Calu3 (cell line): ENCODE measurements at regions not wholly inside any gene's neighbourhood (a gene's known extent, or its start where the extent isn't known, plus 50 kb on each side); places are given as distances from the start of the nearest gene placed in this dataset.

Source experiments
- BruUV-seq: library from RNA; stranded (reverse); fragments of 400-500 nt; replicated peaks from 2 replicates; lab custom pipeline; 2021; lab: Mats Ljungman, UMichigan
- CTCF ChIA-PET: fragments of 300-600 bp; sonication (Branson Sonifier 250); formaldehyde crosslinking; loops from one replicate; lab custom pipeline; 2022; ENCODE audit warnings: antibody characterized with exemption; lab: Charles Lee
- DNase-seq: peaks from one replicate; pipeline ENCODE4 v3.0.0; 2022
- H3K27ac Mint-ChIP-seq: one replicate; pipeline ENCODE4 v1.8.0; 2022; ENCODE audit warnings: mixed read lengths; ENCODE audit not compliant: unreplicated experiment
- H3K27me3 Mint-ChIP-seq: one replicate; pipeline ENCODE4 v1.8.0; 2022; ENCODE audit warnings: mixed read lengths; ENCODE audit not compliant: unreplicated experiment
- H3K36me3 Mint-ChIP-seq: one replicate; pipeline ENCODE4 v1.8.0; 2022; ENCODE audit warnings: mild to moderate bottlenecking, moderate library complexity, mixed read lengths; ENCODE audit not compliant: insufficient read depth, unreplicated experiment
- H3K4me1 Mint-ChIP-seq: one replicate; pipeline ENCODE4 v1.8.0; 2022; ENCODE audit warnings: mild to moderate bottlenecking, low read depth, mixed read lengths; ENCODE audit not compliant: unreplicated experiment
- H3K4me3 Mint-ChIP-seq: one replicate; pipeline ENCODE4 v1.8.0; 2022; ENCODE audit warnings: mild to moderate bottlenecking, low read depth, moderate library complexity, mixed read lengths; ENCODE audit not compliant: unreplicated experiment
- H3K9me3 Mint-ChIP-seq: one replicate; pipeline ENCODE4 v1.8.0; 2022; ENCODE audit warnings: low read depth, mixed read lengths; ENCODE audit not compliant: unreplicated experiment
- intact Hi-C: fragments of 100-400 bp; cut with micrococcal nuclease; formaldehyde crosslinking; loops from one replicate; pipeline ENCODE4 v1.10.0; 2022; ENCODE audit not compliant: unreplicated experiment
- TF ChIP-seq, protein P1 (sequence below): fragments of 200-600 bp; IDR thresholded peaks from one replicate; pipeline ENCODE4 v1.8.0; 2022; ENCODE audit warnings: antibody characterized with exemption; ENCODE audit not compliant: unreplicated experiment

GRCh38 chr7:79855172-79855571 lies 279.5 kb upstream of the GNAI1 start:
- DNase-seq, result no peak
- intact Hi-C loops, result no loop called here
- no peak overlapping the region for H3K27ac Mint-ChIP-seq
- CTCF ChIA-PET, result no interaction called here
- TF ChIP-seq, protein P1, sequence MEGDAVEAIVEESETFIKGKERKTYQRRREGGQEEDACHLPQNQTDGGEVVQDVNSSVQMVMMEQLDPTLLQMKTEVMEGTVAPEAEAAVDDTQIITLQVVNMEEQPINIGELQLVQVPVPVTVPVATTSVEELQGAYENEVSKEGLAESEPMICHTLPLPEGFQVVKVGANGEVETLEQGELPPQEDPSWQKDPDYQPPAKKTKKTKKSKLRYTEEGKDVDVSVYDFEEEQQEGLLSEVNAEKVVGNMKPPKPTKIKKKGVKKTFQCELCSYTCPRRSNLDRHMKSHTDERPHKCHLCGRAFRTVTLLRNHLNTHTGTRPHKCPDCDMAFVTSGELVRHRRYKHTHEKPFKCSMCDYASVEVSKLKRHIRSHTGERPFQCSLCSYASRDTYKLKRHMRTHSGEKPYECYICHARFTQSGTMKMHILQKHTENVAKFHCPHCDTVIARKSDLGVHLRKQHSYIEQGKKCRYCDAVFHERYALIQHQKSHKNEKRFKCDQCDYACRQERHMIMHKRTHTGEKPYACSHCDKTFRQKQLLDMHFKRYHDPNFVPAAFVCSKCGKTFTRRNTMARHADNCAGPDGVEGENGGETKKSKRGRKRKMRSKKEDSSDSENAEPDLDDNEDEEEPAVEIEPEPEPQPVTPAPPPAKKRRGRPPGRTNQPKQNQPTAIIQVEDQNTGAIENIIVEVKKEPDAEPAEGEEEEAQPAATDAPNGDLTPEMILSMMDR, result no peak
- no peaks in the 10 kb centered on the region for H3K27me3 Mint-ChIP-seq
- H3K4me3 Mint-ChIP-seq, result no peak overlapping the region
- H3K36me3 Mint-ChIP-seq, result no peaks in the 10 kb centered on the region
- no TSS peak for BruUV-seq
- H3K9me3 Mint-ChIP-seq, result no peaks in the 10 kb centered on the region
- H3K4me1 Mint-ChIP-seq, result no peaks in the 10 kb centered on the region

GRCh38 chr7:79854621-79855020 lies 280.0 kb upstream of the GNAI1 start:
- CTCF ChIA-PET, result no interaction called here
- TF ChIP-seq, protein P1, result no peak
- H3K36me3 Mint-ChIP-seq, result no peaks in the 10 kb centered on the region
- H3K27ac Mint-ChIP-seq, result no peak overlapping the region
- no peaks in the 10 kb centered on the region for H3K27me3 Mint-ChIP-seq
- intact Hi-C loops, result no loop called here
- no peaks in the 10 kb centered on the region for H3K9me3 Mint-ChIP-seq
- DNase-seq, result no peak
- no peak overlapping the region for H3K4me3 Mint-ChIP-seq
- BruUV-seq, result no TSS peak
- no peaks in the 10 kb centered on the region for H3K4me1 Mint-ChIP-seq

GRCh38 chr7:79837915-79838314 lies 296.7 kb upstream of the GNAI1 start:
- H3K4me1 Mint-ChIP-seq, result no peaks in the 10 kb centered on the region
- H3K9me3 Mint-ChIP-seq, result no peaks in the 10 kb centered on the region
- no peaks in the 10 kb centered on the region for H3K27me3 Mint-ChIP-seq
- CTCF ChIA-PET, result no interaction called here
- TF ChIP-seq, protein P1, result no peak
- BruUV-seq, result no TSS peak
- H3K4me3 Mint-ChIP-seq, result no peak overlapping the region
- no peak overlapping the region for H3K27ac Mint-ChIP-seq
- no peaks in the 10 kb centered on the region for H3K36me3 Mint-ChIP-seq
- intact Hi-C loops, result no loop called here
- no peak for DNase-seq

GRCh38 chr7:79833616-79834015 lies 301.0 kb upstream of the GNAI1 start:
- no peaks in the 10 kb centered on the region for H3K36me3 Mint-ChIP-seq
- H3K4me3 Mint-ChIP-seq, result no peak overlapping the region
- no peaks in the 10 kb centered on the region for H3K9me3 Mint-ChIP-seq
- no TSS peak for BruUV-seq
- TF ChIP-seq, protein P1, result no peak
- CTCF ChIA-PET, result no interaction called here
- H3K4me1 Mint-ChIP-seq, result no peaks in the 10 kb centered on the region
- no peak overlapping the region for H3K27ac Mint-ChIP-seq
- H3K27me3 Mint-ChIP-seq, result no peaks in the 10 kb centered on the region
- DNase-seq, result no peak
- intact Hi-C loops, result no loop called here
